ENCODE measurements at regions not wholly inside any gene's neighbourhood (a gene's known extent, or its start where the extent isn't known, plus 50 kb on each side); places are given as distances from the start of the nearest gene placed in this dataset.
"Not testable (repeated sequence)": the region's sequence is repeated elsewhere in the genome, so short reads cannot be mapped to it uniquely, and the experiment has no call there.

- DNase-seq = no peak
Observed at GRCh38 chr5:118146824-118147223, 841.5 kb downstream of the DTWD2 start.

- no peak for DNase-seq
Observed at GRCh38 chr5:118144540-118144939, 843.8 kb downstream of the DTWD2 start.

GRCh38 chr5:118139361-118139760, 849.0 kb downstream of the DTWD2 start:
- DNase-seq = no peak

- no peak for DNase-seq
Observed at GRCh38 chr5:118126159-118126558, 862.2 kb downstream of the DTWD2 start.

- DNase-seq = no peak
Observed at GRCh38 chr5:118125687-118126086, 862.7 kb downstream of the DTWD2 start.

GRCh38 chr5:118121258-118121657, 867.1 kb downstream of the DTWD2 start:
- no peak for DNase-seq

GRCh38 chr5:118115791-118116190, 872.6 kb downstream of the DTWD2 start:
- DNase-seq = no peak

- DNase-seq = no peak
Observed at GRCh38 chr5:118111956-118112355, 876.4 kb downstream of the DTWD2 start.

GRCh38 chr5:118107246-118107645, 881.1 kb downstream of the DTWD2 start:
- DNase-seq = not testable (repeated sequence)

GRCh38 chr5:118098716-118099115, 889.6 kb downstream of the DTWD2 start:
- no peak for DNase-seq

GRCh38 chr5:118095115-118095514, 893.2 kb downstream of the DTWD2 start:
- DNase-seq = peak; percentile 20

- no peak for DNase-seq
Observed at GRCh38 chr5:118088448-118088847, 899.9 kb downstream of the DTWD2 start.

GRCh38 chr5:118076490-118076889, 911.9 kb downstream of the DTWD2 start:
- DNase-seq = no peak

GRCh38 chr5:118070041-118070440, 918.3 kb downstream of the DTWD2 start:
- DNase-seq = no peak

GRCh38 chr5:118069452-118069851, 918.9 kb downstream of the DTWD2 start:
- no peak for DNase-seq

GRCh38 chr5:118068886-118069285, 919.5 kb downstream of the DTWD2 start:
- DNase-seq = no peak

- not testable (repeated sequence) for DNase-seq
Observed at GRCh38 chr5:118063836-118064235, 924.5 kb downstream of the DTWD2 start.

GRCh38 chr5:118060833-118061232, 927.5 kb downstream of the DTWD2 start:
- DNase-seq = no peak

GRCh38 chr5:118052503-118052902, 935.8 kb downstream of the DTWD2 start:
- no peak for DNase-seq

- DNase-seq = no peak
Observed at GRCh38 chr5:118044169-118044568, 944.2 kb downstream of the DTWD2 start.

GRCh38 chr5:118043531-118043930, 944.8 kb downstream of the DTWD2 start:
- no peak for DNase-seq

GRCh38 chr5:118042076-118042475, 946.3 kb downstream of the DTWD2 start:
- no peak for DNase-seq

- DNase-seq = no peak
Observed at GRCh38 chr5:118040496-118040895, 947.9 kb downstream of the DTWD2 start.

GRCh38 chr5:118033686-118034338, 954.5 kb downstream of the DTWD2 start:
- no peak for DNase-seq

- DNase-seq = no peak
Observed at GRCh38 chr5:118029807-118030206, 958.5 kb downstream of the DTWD2 start.

Data from retina (tissue), 1 donor.